PC-3 (cell line): ENCODE measurements at regions not wholly inside any gene's neighbourhood (a gene's known extent, or its start where the extent isn't known, plus 50 kb on each side); places are given as distances from the start of the nearest gene placed in this dataset.

Experiments used
- ATAC-seq: fragments of 200-7000 bp; cut with Tn5 transposase; 2 replicates; pipeline ENCODE4 v1.9.1; 2020; ENCODE audit warnings: mild to moderate bottlenecking, moderate library complexity
- BruUV-seq: library from RNA; stranded (reverse); fragments of 400-500 nt; replicated peaks from 2 replicates; lab custom pipeline; 2021; lab: Mats Ljungman, UMichigan
- CTCF ChIA-PET: fragments of 300-600 bp; sonication (Branson Sonifier 250); formaldehyde crosslinking; loops from one replicate; lab custom pipeline; 2022; ENCODE audit warnings: antibody characterized with exemption; lab: Charles Lee
- POLR2A ChIA-PET: fragments of 300-600 bp; sonication (Branson Sonifier 250); formaldehyde crosslinking; loops from one replicate; lab custom pipeline; 2022; ENCODE audit warnings: antibody characterized with exemption; ENCODE audit not compliant: unreplicated experiment; lab: Charles Lee
- DNase-seq: peaks from one replicate; pipeline ENCODE4 v3.0.0-alpha.2; 2015
- H2AFZ ChIP-seq: fragments of 300-600 bp; sonication (generic); 2 replicates; pipeline ENCODE4 v1.6.0; 2016; ENCODE audit warnings: antibody characterized with exemption, low read length
- H3F3A ChIP-seq: fragments of 300-600 bp; sonication (generic); one replicate; pipeline ENCODE4 v1.6.0; 2017; ENCODE audit warnings: antibody characterized with exemption, low read length, control low read depth, mild to moderate bottlenecking; ENCODE audit not compliant: unreplicated experiment
- H3K27ac ChIP-seq: fragments of 300-600 bp; sonication (generic); 2 replicates; pipeline ENCODE4 v1.5.1; 2016; ENCODE audit warnings: mild to moderate bottlenecking, low read length
- H3K27me3 ChIP-seq: fragments of 300-600 bp; sonication (generic); 2 replicates; pipeline ENCODE4 v1.6.1; 2016; ENCODE audit warnings: low read length, mixed read lengths
- H3K36me3 ChIP-seq: fragments of 300-600 bp; sonication (generic); 2 replicates; pipeline ENCODE4 v1.6.1; 2016; ENCODE audit warnings: low read depth, mixed run types, low read length, mixed read lengths
- H3K4me1 ChIP-seq: fragments of 300-600 bp; sonication (generic); 2 replicates; pipeline ENCODE4 v1.5.1; 2016; ENCODE audit warnings: low read length; ENCODE audit not compliant: insufficient read depth
- H3K4me2 ChIP-seq: fragments of 300-600 bp; sonication (generic); 2 replicates; pipeline ENCODE4 v1.6.0; 2016; ENCODE audit warnings: low read length
- H3K4me3 ChIP-seq: fragments of 300-600 bp; sonication (generic); 2 replicates; pipeline ENCODE4 v1.5.1; 2016; ENCODE audit warnings: mild to moderate bottlenecking, low read length, mixed read lengths
- H3K79me2 ChIP-seq: fragments of 300-600 bp; sonication (generic); 2 replicates; pipeline ENCODE4 v1.6.1; 2017; ENCODE audit warnings: low read length, mixed read lengths
- H3K9ac ChIP-seq: fragments of 300-600 bp; sonication (generic); 2 replicates; pipeline ENCODE4 v1.6.0; 2016; ENCODE audit warnings: mild to moderate bottlenecking, low read length
- H3K9me2 ChIP-seq: fragments of 300-600 bp; sonication (generic); replicated peaks from 2 replicates; pipeline ENCODE4 v1.6.1; 2016; ENCODE audit warnings: mixed run types, low read length, mixed read lengths
- H3K9me3 ChIP-seq: fragments of 300-600 bp; sonication (generic); 2 replicates; pipeline ENCODE4 v1.6.1; 2016; ENCODE audit warnings: low read length, mixed read lengths
- H4K20me1 ChIP-seq: fragments of 300-600 bp; sonication (generic); 2 replicates; pipeline ENCODE4 v1.6.1; 2016; ENCODE audit warnings: low read length, mixed read lengths
- CTCF ChIP-seq: fragments of 300-600 bp; sonication (generic); conservative IDR thresholded peaks from 2 replicates; pipeline ENCODE4 v1.5.1; 2017; ENCODE audit warnings: antibody characterized with exemption, low read depth, mild to moderate bottlenecking, low read length
- EZH2 ChIP-seq: fragments of 300-600 bp; sonication (generic); IDR thresholded peaks from one replicate; pipeline ENCODE4 v1.6.1; 2017; ENCODE audit warnings: antibody characterized with exemption, mild to moderate bottlenecking, low read length; ENCODE audit not compliant: unreplicated experiment
- EZH2phosphoT487 ChIP-seq: fragments of 300-600 bp; sonication (generic); IDR thresholded peaks from 2 replicates; pipeline ENCODE4 v1.6.1; 2018; ENCODE audit warnings: mild to moderate bottlenecking, antibody characterized with exemption, low read length, borderline replicate concordance
- intact Hi-C: fragments of 100-400 bp; cut with micrococcal nuclease; formaldehyde crosslinking; loops from 2 replicates; pipeline ENCODE4 v1.9.0; 2023

GRCh38 chr11:109019342-109019936, 354.6 kb downstream of the DDX10 start:
- ATAC-seq: no peak
- H3K36me3 ChIP-seq: no peaks in the 10 kb centered on the region
- H3F3A ChIP-seq: no peaks in the 10 kb centered on the region
- H3K9me2 ChIP-seq: peaks cover 3% of the 10 kb centered on the region; the same call in 1 of the 2 replicates
- no peak overlapping the region for H3K4me2 ChIP-seq
- no peaks in the 10 kb centered on the region for H3K27me3 ChIP-seq
- H3K4me1 ChIP-seq: peaks cover 16% of the 10 kb centered on the region
- no peak overlapping the region for H3K4me3 ChIP-seq
- POLR2A ChIA-PET: no interaction called here
- H3K9me3 ChIP-seq: no peaks in the 10 kb centered on the region
- no peak overlapping the region for H3K9ac ChIP-seq
- H3K27ac ChIP-seq: no peak overlapping the region
- no peaks in the 10 kb centered on the region for H4K20me1 ChIP-seq
- no peaks in the 10 kb centered on the region for H3K79me2 ChIP-seq
- H2AFZ ChIP-seq: no peak overlapping the region
- intact Hi-C loops: no loop called here
- no peak for TF ChIP-seq EZH2
- TF ChIP-seq CTCF: no peak
- TF ChIP-seq EZH2phosphoT487: no peak
- no peak for DNase-seq
- CTCF ChIA-PET: no interaction called here
- no TSS peak for BruUV-seq

- DNase-seq: no peak
- intact Hi-C loops: no loop called here
- Histone ChIP-seq H3K27ac (no peak overlapping the region), H3K9ac (no peak overlapping the region), H2AFZ (no peak overlapping the region), H3K4me2 (no peak overlapping the region), H3K9me3 (no peaks in the 10 kb centered on the region), H3K4me1 (no peaks in the 10 kb centered on the region), H3K36me3 (no peaks in the 10 kb centered on the region), H3K9me2 (no peaks in the 10 kb centered on the region), H3F3A (no peaks in the 10 kb centered on the region), H3K4me3 (no peak overlapping the region), H3K27me3 (no peaks in the 10 kb centered on the region), H4K20me1 (no peaks in the 10 kb centered on the region), H3K79me2 (no peaks in the 10 kb centered on the region)
- ATAC-seq: no peak
- POLR2A ChIA-PET: no interaction called here
- CTCF ChIA-PET: no interaction called here
- no peak for TF ChIP-seq EZH2
- BruUV-seq: no TSS peak
Observed at GRCh38 chr11:109023036-109023435, 358.2 kb downstream of the DDX10 start.

- Histone ChIP-seq H3K36me3 (no peaks in the 10 kb centered on the region), H2AFZ (no peak overlapping the region), H3K27ac (no peak overlapping the region), H3F3A (no peaks in the 10 kb centered on the region), H3K4me1 (no peaks in the 10 kb centered on the region), H4K20me1 (no peaks in the 10 kb centered on the region), H3K9me2 (no peaks in the 10 kb centered on the region), H3K27me3 (no peaks in the 10 kb centered on the region), H3K4me2 (no peak overlapping the region), H3K79me2 (no peaks in the 10 kb centered on the region), H3K4me3 (no peak overlapping the region), H3K9ac (no peak overlapping the region), H3K9me3 (no peaks in the 10 kb centered on the region)
- BruUV-seq: no TSS peak
- ChIA-PET CTCF (no interaction called here), POLR2A (no interaction called here)
- intact Hi-C loops: no loop called here
- TF ChIP-seq CTCF: no peak
- no peak for TF ChIP-seq EZH2phosphoT487
- TF ChIP-seq EZH2: no peak
- ATAC-seq: no peak
- DNase-seq: no peak
Observed at GRCh38 chr11:109026891-109027489, 362.1 kb downstream of the DDX10 start.
